Erythroblast (primary cell): ENCODE measurements at regions not wholly inside any gene's neighbourhood (a gene's known extent, or its start where the extent isn't known, plus 50 kb on each side); places are given as distances from the start of the nearest gene placed in this dataset.

ENCODE experiments used
- GATA1 ChIP-seq: IDR thresholded peaks from 2 replicates; pipeline ENCODE4 v1.6.1; 2011; ENCODE audit warnings: low read depth, mild to moderate bottlenecking, control low read depth, low read length, moderate library complexity
- POLR2A ChIP-seq: IDR thresholded peaks from 2 replicates; pipeline ENCODE4 v1.6.1; 2011; ENCODE audit warnings: mild to moderate bottlenecking, low read length

GRCh38 chr11:39678996-39679395 lies 1780.5 kb downstream of the LRRC4C start:
- TF ChIP-seq POLR2A (no peak), GATA1 (no peak)
